ENCODE measurements at regions not wholly inside any gene's neighbourhood (a gene's known extent, or its start where the extent isn't known, plus 50 kb on each side); places are given as distances from the start of the nearest gene placed in this dataset.

DNA sequence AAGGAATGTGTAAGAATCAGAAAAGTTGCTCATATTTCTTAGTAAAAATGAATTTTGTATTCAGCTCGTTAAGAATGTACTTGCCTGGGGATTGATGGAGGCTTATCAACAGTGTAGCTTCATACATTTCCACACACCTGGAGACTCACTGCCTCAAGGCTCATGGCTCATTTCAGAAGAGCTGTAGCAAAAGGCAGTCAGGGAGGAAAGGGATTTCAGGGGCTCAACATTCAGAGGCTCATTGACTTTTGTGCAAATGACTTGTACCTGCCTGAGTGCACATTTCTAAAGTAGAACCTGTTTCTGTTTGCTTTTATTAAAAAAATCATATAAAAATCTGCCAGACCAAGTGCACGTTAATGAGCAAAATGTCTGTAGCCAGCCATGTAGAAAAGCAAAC is 304.4 kb downstream of the KCNS3 start:
- no peaks in the 10 kb centered on the region for H3K27me3 ChIP-seq
- no peak for TF ChIP-seq POLR2A (IDR thresholded peaks at IDR 0.05)
- no peak for TF ChIP-seq CTCF (IDR thresholded peaks at IDR 0.05)
- H3K27ac ChIP-seq = no peak overlapping the region
- no peaks in the 10 kb centered on the region for H3K4me1 ChIP-seq
- DNase-seq = no peak
- H3K36me3 ChIP-seq = no peaks in the 10 kb centered on the region
- no peaks in the 10 kb centered on the region for H3K9me3 ChIP-seq
- no peak overlapping the region for H3K4me3 ChIP-seq

GRCh38 chr2:18180912-18181311 is 302.4 kb downstream of the KCNS3 start:
- H3K4me1 ChIP-seq = no peaks in the 10 kb centered on the region
- no peak for TF ChIP-seq POLR2A (IDR thresholded peaks at IDR 0.05)
- no peak for TF ChIP-seq CTCF (IDR thresholded peaks at IDR 0.05)
- no peak for DNase-seq
- no peaks in the 10 kb centered on the region for H3K9me3 ChIP-seq
- H3K36me3 ChIP-seq = no peaks in the 10 kb centered on the region
- no peak overlapping the region for H3K27ac ChIP-seq
- H3K4me3 ChIP-seq = no peak overlapping the region
- H3K27me3 ChIP-seq = no peaks in the 10 kb centered on the region

- no peaks in the 10 kb centered on the region for H3K36me3 ChIP-seq
- H3K27me3 ChIP-seq = no peaks in the 10 kb centered on the region
- DNase-seq = no peak
- TF ChIP-seq CTCF (IDR thresholded peaks at IDR 0.05) (no peak), POLR2A (IDR thresholded peaks at IDR 0.05) (no peak)
- no peak overlapping the region for H3K27ac ChIP-seq
- no peak overlapping the region for H3K4me3 ChIP-seq
- H3K4me1 ChIP-seq = no peaks in the 10 kb centered on the region
- no peaks in the 10 kb centered on the region for H3K9me3 ChIP-seq
These were observed 301.7 kb downstream of the KCNS3 start for GRCh38 chr2:18180031-18180610.

DNA sequence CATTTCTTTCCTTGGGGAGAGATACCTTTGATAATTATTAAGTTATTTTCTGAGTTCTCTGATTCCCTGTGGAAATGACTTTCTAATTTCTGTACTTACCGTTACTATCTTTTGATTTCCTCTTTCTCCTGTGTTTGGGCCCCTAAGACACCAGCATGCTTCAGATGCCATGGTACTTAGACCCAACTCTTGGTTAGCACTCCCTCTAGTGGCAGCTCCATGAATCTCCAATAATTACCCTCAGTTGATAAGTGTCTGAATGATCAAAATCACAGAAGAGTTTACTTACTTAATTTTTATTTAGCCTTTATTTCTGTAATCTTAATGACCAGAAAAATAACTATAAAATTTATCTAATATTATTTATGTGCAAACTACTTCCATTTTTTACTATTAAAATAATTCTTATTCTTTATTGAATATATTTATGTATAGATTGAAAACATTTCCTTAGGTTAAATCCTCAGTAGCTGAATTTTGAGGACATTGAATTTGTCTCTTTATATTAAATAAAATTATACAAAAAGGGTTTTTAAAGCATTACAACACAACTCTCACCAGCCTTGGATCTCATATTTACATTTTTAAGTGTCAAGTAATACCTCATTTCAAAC is 300.4 kb downstream of the KCNS3 start:
- no peak overlapping the region for H3K4me3 ChIP-seq
- TF ChIP-seq POLR2A (IDR thresholded peaks at IDR 0.05) (no peak), CTCF (IDR thresholded peaks at IDR 0.05) (peak; percentile 51 to 73 (median 68))
- no peaks in the 10 kb centered on the region for H3K9me3 ChIP-seq
- H3K27me3 ChIP-seq = no peaks in the 10 kb centered on the region
- H3K27ac ChIP-seq = no peak overlapping the region
- H3K36me3 ChIP-seq = no peaks in the 10 kb centered on the region
- peak in 1 of 3 donors; percentile 68 for DNase-seq
- H3K4me1 ChIP-seq = no peaks in the 10 kb centered on the region

DNA sequence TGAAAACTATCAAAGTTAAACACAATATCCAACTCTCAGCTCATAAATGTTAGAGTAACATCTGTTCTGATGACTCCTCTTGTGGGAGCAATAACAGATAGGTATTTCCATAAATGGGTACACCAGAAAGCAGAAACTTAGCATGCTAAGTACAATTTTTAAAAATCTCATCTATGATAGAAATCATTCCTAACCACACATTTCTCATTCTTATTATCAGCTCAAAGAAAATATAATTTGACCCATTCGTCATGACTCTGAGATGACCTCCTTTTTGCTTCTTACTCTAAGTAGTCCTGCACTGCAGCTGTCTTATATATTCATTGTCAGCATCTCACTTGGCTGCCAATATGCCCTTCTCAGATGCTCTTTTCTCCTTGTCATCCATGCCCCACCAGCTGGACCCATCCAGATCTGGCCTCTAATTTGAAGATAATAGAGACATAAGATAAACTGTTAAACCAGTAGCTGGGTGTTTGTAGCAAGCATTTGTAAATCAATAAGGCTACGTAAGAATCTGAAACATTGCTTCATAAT is 298.3 kb downstream of the KCNS3 start:
- Histone ChIP-seq H3K9me3 (no peaks in the 10 kb centered on the region), H3K27ac (no peak overlapping the region), H3K36me3 (no peaks in the 10 kb centered on the region), H3K4me3 (no peak overlapping the region), H3K4me1 (no peaks in the 10 kb centered on the region), H3K27me3 (no peaks in the 10 kb centered on the region)
- TF ChIP-seq POLR2A (IDR thresholded peaks at IDR 0.05) (no peak), CTCF (IDR thresholded peaks at IDR 0.05) (no peak)
- DNase-seq = no peak
